ENCODE measurements at regions not wholly inside any gene's neighbourhood (a gene's known extent, or its start where the extent isn't known, plus 50 kb on each side); places are given as distances from the start of the nearest gene placed in this dataset.

DNA sequence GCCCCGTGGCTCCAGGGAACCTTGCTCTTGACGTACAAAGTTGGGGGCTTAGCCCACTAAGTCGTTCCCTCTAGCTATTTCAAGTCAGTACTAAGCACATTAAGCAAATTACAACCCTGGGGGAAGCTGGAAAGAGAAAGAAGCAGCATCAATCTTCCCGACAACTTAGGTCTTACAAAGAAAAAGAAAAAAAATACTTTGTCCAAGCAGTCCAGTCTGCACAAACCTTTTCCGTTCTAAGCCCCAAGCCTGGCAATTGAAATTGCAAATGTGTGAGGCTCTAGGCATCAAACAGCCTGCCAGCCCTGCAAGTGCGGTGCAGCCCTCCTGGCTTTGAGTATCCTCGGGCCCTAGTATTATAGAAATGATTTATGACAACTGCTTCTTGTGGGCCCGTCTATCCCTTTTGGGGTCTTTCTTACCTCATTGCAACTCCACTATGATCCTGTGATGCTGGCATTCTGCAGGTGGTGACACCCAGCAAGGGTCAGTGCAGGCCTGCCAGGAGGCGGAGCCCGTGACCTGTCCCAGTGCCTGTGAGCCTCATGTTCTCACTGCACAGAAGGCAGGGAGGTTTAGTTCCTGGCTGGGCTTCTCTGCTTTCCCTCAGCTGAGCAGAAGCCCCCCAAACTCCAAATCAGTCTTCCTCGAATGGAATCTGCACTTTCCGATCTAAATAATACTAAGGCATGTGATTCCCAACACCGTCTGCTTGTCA is 232.3 kb upstream of the IRX2 start:
- H3K4me2 ChIP-seq: no peak overlapping the region
- TF ChIP-seq, protein P1, sequence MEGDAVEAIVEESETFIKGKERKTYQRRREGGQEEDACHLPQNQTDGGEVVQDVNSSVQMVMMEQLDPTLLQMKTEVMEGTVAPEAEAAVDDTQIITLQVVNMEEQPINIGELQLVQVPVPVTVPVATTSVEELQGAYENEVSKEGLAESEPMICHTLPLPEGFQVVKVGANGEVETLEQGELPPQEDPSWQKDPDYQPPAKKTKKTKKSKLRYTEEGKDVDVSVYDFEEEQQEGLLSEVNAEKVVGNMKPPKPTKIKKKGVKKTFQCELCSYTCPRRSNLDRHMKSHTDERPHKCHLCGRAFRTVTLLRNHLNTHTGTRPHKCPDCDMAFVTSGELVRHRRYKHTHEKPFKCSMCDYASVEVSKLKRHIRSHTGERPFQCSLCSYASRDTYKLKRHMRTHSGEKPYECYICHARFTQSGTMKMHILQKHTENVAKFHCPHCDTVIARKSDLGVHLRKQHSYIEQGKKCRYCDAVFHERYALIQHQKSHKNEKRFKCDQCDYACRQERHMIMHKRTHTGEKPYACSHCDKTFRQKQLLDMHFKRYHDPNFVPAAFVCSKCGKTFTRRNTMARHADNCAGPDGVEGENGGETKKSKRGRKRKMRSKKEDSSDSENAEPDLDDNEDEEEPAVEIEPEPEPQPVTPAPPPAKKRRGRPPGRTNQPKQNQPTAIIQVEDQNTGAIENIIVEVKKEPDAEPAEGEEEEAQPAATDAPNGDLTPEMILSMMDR (conservative IDR thresholded peaks at IDR 0.05; ENCODE audit: low read depth, low read length): no peak

DNA sequence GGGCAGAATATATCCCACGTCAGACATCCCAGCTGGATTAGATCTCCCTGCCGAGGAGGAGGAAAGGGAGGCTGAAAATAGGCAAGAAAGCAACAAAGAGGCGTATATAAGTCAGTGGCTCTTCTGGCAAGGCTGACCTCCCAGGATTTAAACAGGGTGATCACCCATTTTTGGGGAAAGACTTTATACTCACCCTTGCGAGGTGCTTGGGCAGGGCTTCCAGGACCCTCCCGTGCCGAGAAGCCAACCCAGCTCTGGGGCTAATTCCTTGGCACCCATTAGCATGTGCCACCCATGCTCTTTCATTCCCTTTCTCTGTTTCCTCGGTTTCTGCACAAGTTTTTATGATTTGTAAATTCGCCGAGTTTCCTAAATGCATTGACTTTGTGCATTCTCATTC is 230.2 kb upstream of the IRX2 start:
- no peaks in the 10 kb centered on the region for H3K79me2 ChIP-seq (ENCODE audit: insufficient read depth, low read depth)
- no peak overlapping the region for H3K4me3 ChIP-seq (IDR thresholded peaks at IDR 0.05; ENCODE audit: insufficient read depth, low read depth, low read length)
- TF ChIP-seq, protein P1 (conservative IDR thresholded peaks at IDR 0.05; ENCODE audit: low read depth, low read length): no peak

More for the DNA sequence above, 232.3 kb upstream of the IRX2 start:
- H2AFZ ChIP-seq (ENCODE audit: low read depth): no peak overlapping the region
- no peaks in the 10 kb centered on the region for H3K4me1 ChIP-seq (ENCODE audit: low read depth, poor library complexity, severe bottlenecking)
- no peak overlapping the region for H3K27ac ChIP-seq
- H3K79me2 ChIP-seq (ENCODE audit: insufficient read depth, low read depth): no peaks in the 10 kb centered on the region
- H3K9ac ChIP-seq: no peak overlapping the region
- H3K27me3 ChIP-seq (ENCODE audit: insufficient read depth, low read depth): no peaks in the 10 kb centered on the region
- H3K4me3 ChIP-seq (IDR thresholded peaks at IDR 0.05; ENCODE audit: insufficient read depth, low read depth, low read length): no peak overlapping the region
- H3K36me3 ChIP-seq (ENCODE audit: insufficient read depth): no peaks in the 10 kb centered on the region
- H4K20me1 ChIP-seq (ENCODE audit: insufficient read depth): no peaks in the 10 kb centered on the region

DNA sequence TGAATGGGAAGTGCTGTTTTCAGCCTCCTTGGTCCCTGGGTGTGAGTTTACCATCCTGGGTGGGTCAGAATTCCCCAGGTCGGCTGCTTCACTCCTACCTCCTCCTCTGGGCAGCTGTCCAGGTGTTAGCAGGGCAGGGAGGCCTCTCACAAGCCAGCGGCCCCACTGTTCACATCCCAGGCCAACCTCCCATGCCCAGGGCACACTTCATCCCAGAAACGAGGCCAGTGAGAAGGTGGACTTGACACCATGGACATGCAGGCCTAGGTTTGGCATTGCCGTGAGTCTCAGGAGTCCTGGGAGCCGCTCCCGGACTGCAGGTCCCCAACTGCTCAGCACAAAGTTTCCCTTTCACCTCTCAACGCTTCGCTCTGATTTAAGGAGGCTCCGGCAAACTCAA is 229.6 kb upstream of the IRX2 start:
- Histone ChIP-seq H3K79me2 (ENCODE audit: insufficient read depth, low read depth) (no peaks in the 10 kb centered on the region), H4K20me1 (ENCODE audit: insufficient read depth) (no peaks in the 10 kb centered on the region), H3K27ac (no peak overlapping the region), H3K4me3 (IDR thresholded peaks at IDR 0.05; ENCODE audit: insufficient read depth, low read depth, low read length) (no peak overlapping the region), H2AFZ (ENCODE audit: low read depth) (no peak overlapping the region), H3K27me3 (ENCODE audit: insufficient read depth, low read depth) (no peaks in the 10 kb centered on the region), H3K4me2 (no peak overlapping the region), H3K4me1 (ENCODE audit: low read depth, poor library complexity, severe bottlenecking) (no peaks in the 10 kb centered on the region), H3K9ac (no peak overlapping the region), H3K36me3 (ENCODE audit: insufficient read depth) (no peaks in the 10 kb centered on the region)
- TF ChIP-seq, protein P1 (conservative IDR thresholded peaks at IDR 0.05; ENCODE audit: low read depth, low read length): no peak

More for the DNA sequence above, 230.2 kb upstream of the IRX2 start:
- no peak overlapping the region for H3K9ac ChIP-seq
- no peaks in the 10 kb centered on the region for H3K27me3 ChIP-seq (ENCODE audit: insufficient read depth, low read depth)
- H2AFZ ChIP-seq (ENCODE audit: low read depth): no peak overlapping the region
- no peak overlapping the region for H3K27ac ChIP-seq
- H3K36me3 ChIP-seq (ENCODE audit: insufficient read depth): no peaks in the 10 kb centered on the region
- H3K4me2 ChIP-seq: no peak overlapping the region
- no peaks in the 10 kb centered on the region for H3K4me1 ChIP-seq (ENCODE audit: low read depth, poor library complexity, severe bottlenecking)
- no peaks in the 10 kb centered on the region for H4K20me1 ChIP-seq (ENCODE audit: insufficient read depth)

GRCh38 chr5:2960294-2960693 is 208.8 kb upstream of the IRX2 start:
- Histone ChIP-seq H3K9ac (no peak overlapping the region), H3K27ac (no peak overlapping the region), H3K4me1 (ENCODE audit: low read depth, poor library complexity, severe bottlenecking) (no peaks in the 10 kb centered on the region), H3K79me2 (ENCODE audit: insufficient read depth, low read depth) (no peaks in the 10 kb centered on the region), H3K4me3 (IDR thresholded peaks at IDR 0.05; ENCODE audit: insufficient read depth, low read depth, low read length) (no peak overlapping the region), H4K20me1 (ENCODE audit: insufficient read depth) (no peaks in the 10 kb centered on the region), H2AFZ (ENCODE audit: low read depth) (no peak overlapping the region), H3K27me3 (ENCODE audit: insufficient read depth, low read depth) (no peaks in the 10 kb centered on the region), H3K4me2 (no peak overlapping the region), H3K36me3 (ENCODE audit: insufficient read depth) (no peaks in the 10 kb centered on the region; the same call in 1 of the 2 replicates)
- TF ChIP-seq, protein P1 (conservative IDR thresholded peaks at IDR 0.05; ENCODE audit: low read depth, low read length): no peak

Measured in KMS-11 (cell line).